NB4 (cell line): ENCODE measurements at regions not wholly inside any gene's neighbourhood (a gene's known extent, or its start where the extent isn't known, plus 50 kb on each side); places are given as distances from the start of the nearest gene placed in this dataset.

Experiments used
- POLR2A ChIP-seq: IDR thresholded peaks from 2 replicates; pipeline ENCODE4 v1.6.1; 2011; ENCODE audit warnings: mild to moderate bottlenecking; ENCODE audit not compliant: insufficient read length; ENCODE audit errors: extremely low read depth
- TF ChIP-seq, protein P1 (sequence below): IDR thresholded peaks from one replicate; pipeline ENCODE4 v1.5.1; 2012; ENCODE audit warnings: low read depth, low read length

GRCh38 chr4:19694812-19695211, 556.9 kb upstream of the SLIT2 start:
- TF ChIP-seq, protein P1, sequence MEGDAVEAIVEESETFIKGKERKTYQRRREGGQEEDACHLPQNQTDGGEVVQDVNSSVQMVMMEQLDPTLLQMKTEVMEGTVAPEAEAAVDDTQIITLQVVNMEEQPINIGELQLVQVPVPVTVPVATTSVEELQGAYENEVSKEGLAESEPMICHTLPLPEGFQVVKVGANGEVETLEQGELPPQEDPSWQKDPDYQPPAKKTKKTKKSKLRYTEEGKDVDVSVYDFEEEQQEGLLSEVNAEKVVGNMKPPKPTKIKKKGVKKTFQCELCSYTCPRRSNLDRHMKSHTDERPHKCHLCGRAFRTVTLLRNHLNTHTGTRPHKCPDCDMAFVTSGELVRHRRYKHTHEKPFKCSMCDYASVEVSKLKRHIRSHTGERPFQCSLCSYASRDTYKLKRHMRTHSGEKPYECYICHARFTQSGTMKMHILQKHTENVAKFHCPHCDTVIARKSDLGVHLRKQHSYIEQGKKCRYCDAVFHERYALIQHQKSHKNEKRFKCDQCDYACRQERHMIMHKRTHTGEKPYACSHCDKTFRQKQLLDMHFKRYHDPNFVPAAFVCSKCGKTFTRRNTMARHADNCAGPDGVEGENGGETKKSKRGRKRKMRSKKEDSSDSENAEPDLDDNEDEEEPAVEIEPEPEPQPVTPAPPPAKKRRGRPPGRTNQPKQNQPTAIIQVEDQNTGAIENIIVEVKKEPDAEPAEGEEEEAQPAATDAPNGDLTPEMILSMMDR = no peak
- TF ChIP-seq POLR2A = no peak
